ENCODE measurements at regions not wholly inside any gene's neighbourhood (a gene's known extent, or its start where the extent isn't known, plus 50 kb on each side); places are given as distances from the start of the nearest gene placed in this dataset.
A peak's percentile ranks its signal among the peaks of the same experiment; 100 is the strongest.

DNA sequence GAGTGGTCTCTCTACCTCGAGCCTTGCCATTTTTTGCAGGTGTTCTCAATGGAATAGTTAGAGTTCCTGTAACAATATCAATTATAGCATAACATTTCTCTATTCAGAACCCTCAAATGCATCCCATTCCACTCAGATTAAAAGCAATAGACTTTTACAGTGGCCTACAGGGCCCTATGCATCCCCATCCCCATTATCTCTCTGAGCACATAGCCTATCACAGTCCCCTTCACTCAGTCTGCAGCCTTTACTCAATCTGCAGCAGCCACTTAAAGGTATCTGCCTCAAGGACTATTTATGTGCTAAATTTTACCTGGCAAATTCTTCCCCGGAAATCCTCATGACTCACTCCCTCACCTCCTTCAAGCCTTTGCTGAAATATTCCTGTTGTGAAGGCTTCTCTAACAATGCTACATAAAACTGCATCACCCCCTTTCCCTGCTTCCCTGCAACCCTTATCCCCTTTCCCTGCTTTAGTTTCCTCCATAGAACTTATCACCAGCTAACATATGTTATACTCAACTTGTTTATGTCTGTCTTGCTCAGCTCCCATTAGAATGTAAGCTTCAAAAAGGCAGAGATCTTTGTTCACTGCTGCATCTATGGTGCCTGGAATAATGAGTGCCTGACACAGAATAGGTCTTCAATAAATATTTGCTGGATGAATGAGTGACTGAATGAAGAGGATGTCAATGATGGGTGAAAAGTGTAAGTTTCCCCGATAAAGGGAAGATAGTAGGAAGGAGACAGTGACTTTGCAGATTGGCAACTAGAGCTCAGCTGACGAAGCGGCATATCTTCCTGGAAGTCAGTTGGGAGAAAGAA, 54.1 kb upstream of the ZNF366 start:
- in situ Hi-C loops (cut with MboI): no loop called here
- ATAC-seq (peak; percentile 74), DNase-seq (ENCODE audit: extremely low read depth in 1 of 4, low spot score in 3 of 4) (peak; percentile 32 to 66 (median 48)), FAIRE-seq (peak; percentile 70)
- Histone ChIP-seq H4K20me1 (replicated peaks; ENCODE audit: control insufficient read depth, insufficient read depth, low read length) (no peaks in the 10 kb centered on the region), H3K27ac (ENCODE audit: extremely low read depth, low read depth, low read length) (peak overlapping the region; percentile 80), H3K9ac (ENCODE audit: insufficient read depth in 1 of 2, low read depth in 2 of 2, low read length in 2 of 2) (peak overlapping the region in 1 of 2 experiments; percentile 54; a peak in 2 of 4 replicates), H3K9me3 (replicated peaks; ENCODE audit: control insufficient read depth, insufficient read depth, low read depth, low read length) (0 out of 2 replicates have a peak, but pooled peaks cover 6% of the 10 kb centered on the region), H3K27me3 (ENCODE audit: control insufficient read depth in 2 of 2, insufficient read depth in 2 of 2, low read length in 2 of 2) (no peaks in the 10 kb centered on the region), H3K4me3 (no peak overlapping the region; the same call in 1 of the 2 replicates), H3K79me2 (ENCODE audit: control insufficient read depth, insufficient read depth, low read length) (no peaks in the 10 kb centered on the region), H3K36me3 (ENCODE audit: control insufficient read depth, insufficient read depth, low read length) (no peaks in the 10 kb centered on the region), H3K4me2 (ENCODE audit: insufficient read depth, low read length) (peak overlapping the region; percentile 72), H3K4me1 (replicated peaks in 1 of 2; ENCODE audit: control insufficient read depth in 2 of 2, insufficient read depth in 2 of 2, low read length in 2 of 2) (peaks cover 29 to 44% of the 10 kb centered on the region in 2 experiments), H3K9me1 (ENCODE audit: control insufficient read depth, insufficient read depth, low read length) (no peaks in the 10 kb centered on the region), H2AFZ (ENCODE audit: low read depth, low read length) (peak overlapping the region; percentile 86)
- ChIA-PET CTCF (ENCODE audit: low intra/inter-chr PET ratio) (no interaction called here), POLR2A (interaction anchor here (0.5 to 3.0 kb wide), 6 partner anchors 10 to 286 kb away, joined by 3 to 11 read pairs (median 3); no protein-coding TSS in a partner anchor)
- no TSS peak for BruUV-seq (replicated peaks)
- WGBS (ENCODE audit: insufficient coverage, low coverage, missing lambda C conversion rate): 18% methylated on average over 5 of the region's 5 CpGs
- intact Hi-C loops (cut with micrococcal nuclease): loop anchor here (2.0 kb wide), 1 partner anchor 35 kb away; no protein-coding TSS in a partner anchor
- TF ChIP-seq MEF2D (tag; conservative IDR thresholded peaks at IDR 0.05; ENCODE audit: low read depth): 0 out of 2 replicates have a peak, but pooled peaks have one; percentile 24
- TF ChIP-seq CHCHD3 (CRISPR knock-in tag; IDR thresholded peaks at IDR 0.05): no peak
- peak; percentile 26; the same call in 1 of the 2 replicates for TF ChIP-seq SOX6 (IDR thresholded peaks at IDR 0.05)
- 0 out of 2 replicates have a peak, but pooled peaks have one; percentile 26 for TF ChIP-seq EP400 (IDR thresholded peaks at IDR 0.05)
- TF ChIP-seq CTBP1 (IDR thresholded peaks at IDR 0.05; ENCODE audit: borderline replicate concordance): peak; percentile 57; the same call in 1 of the 2 replicates
- TF ChIP-seq ARNT (IDR thresholded peaks at IDR 0.05): 0 out of 4 replicates have a peak, but pooled peaks of 1 of the 2 experiments have one; percentile 41
- peak; percentile 57 for TF ChIP-seq DACH1 (IDR thresholded peaks at IDR 0.05; ENCODE audit: partially characterized antibody)
- TF ChIP-seq MAFG (tag; conservative IDR thresholded peaks at IDR 0.05): peak; percentile 95
- TF ChIP-seq KDM1A (IDR thresholded peaks at IDR 0.05): 0 out of 4 replicates have a peak, but pooled peaks have one; percentile 27 to 37
- TF ChIP-seq NFE2 (IDR thresholded peaks at IDR 0.05; ENCODE audit: low read depth): peak; percentile 90
- TF ChIP-seq TOE1 (IDR thresholded peaks at IDR 0.05; ENCODE audit: borderline replicate concordance): 0 out of 2 replicates have a peak, but pooled peaks have one; percentile 25
- TF ChIP-seq TOE1 (CRISPR knock-in tag; IDR thresholded peaks at IDR 0.05; ENCODE audit: borderline replicate concordance, low read depth): no peak
- TF ChIP-seq, protein P1, sequence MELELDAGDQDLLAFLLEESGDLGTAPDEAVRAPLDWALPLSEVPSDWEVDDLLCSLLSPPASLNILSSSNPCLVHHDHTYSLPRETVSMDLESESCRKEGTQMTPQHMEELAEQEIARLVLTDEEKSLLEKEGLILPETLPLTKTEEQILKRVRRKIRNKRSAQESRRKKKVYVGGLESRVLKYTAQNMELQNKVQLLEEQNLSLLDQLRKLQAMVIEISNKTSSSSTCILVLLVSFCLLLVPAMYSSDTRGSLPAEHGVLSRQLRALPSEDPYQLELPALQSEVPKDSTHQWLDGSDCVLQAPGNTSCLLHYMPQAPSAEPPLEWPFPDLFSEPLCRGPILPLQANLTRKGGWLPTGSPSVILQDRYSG (tag; conservative IDR thresholded peaks at IDR 0.05; ENCODE audit: low read depth): no peak
- peak; percentile 23 for TF ChIP-seq TAF9B (IDR thresholded peaks at IDR 0.05; ENCODE audit: partially characterized antibody)
- 0 out of 2 replicates have a peak, but pooled peaks have one; percentile 53 for TF ChIP-seq ADNP (tag; IDR thresholded peaks at IDR 0.05)
- TF ChIP-seq NCOR1 (IDR thresholded peaks at IDR 0.05): peak; percentile 77
- TF ChIP-seq, protein P2, sequence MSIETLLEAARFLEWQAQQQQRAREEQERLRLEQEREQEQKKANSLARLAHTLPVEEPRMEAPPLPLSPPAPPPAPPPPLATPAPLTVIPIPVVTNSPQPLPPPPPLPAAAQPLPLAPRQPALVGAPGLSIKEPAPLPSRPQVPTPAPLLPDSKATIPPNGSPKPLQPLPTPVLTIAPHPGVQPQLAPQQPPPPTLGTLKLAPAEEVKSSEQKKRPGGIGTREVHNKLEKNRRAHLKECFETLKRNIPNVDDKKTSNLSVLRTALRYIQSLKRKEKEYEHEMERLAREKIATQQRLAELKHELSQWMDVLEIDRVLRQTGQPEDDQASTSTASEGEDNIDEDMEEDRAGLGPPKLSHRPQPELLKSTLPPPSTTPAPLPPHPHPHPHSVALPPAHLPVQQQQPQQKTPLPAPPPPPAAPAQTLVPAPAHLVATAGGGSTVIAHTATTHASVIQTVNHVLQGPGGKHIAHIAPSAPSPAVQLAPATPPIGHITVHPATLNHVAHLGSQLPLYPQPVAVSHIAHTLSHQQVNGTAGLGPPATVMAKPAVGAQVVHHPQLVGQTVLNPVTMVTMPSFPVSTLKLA (conservative IDR thresholded peaks at IDR 0.05): 0 out of 4 replicates have a peak, but pooled peaks of 1 of the 2 experiments have one; percentile 36
- TF ChIP-seq KAT7 (CRISPR knock-in tag; IDR thresholded peaks at IDR 0.05; ENCODE audit: borderline replicate concordance): no peak
- TF ChIP-seq MTA1 (IDR thresholded peaks at IDR 0.05; ENCODE audit: borderline replicate concordance): peak; percentile 60; the same call in 1 of the 2 replicates
- no peak for TF ChIP-seq GABPB2 (CRISPR knock-in tag; conservative IDR thresholded peaks at IDR 0.05)
- TF ChIP-seq ARID1B (IDR thresholded peaks at IDR 0.05): peak; percentile 93
